Activated CD4-positive, CD25-positive, alpha-beta regulatory T cell treated with anti-CD3 and anti-CD28 coated beads, Interleukin-2, amount 50 U/mL, for 72 hours (primary cell): ENCODE measurements at regions not wholly inside any gene's neighbourhood (a gene's known extent, or its start where the extent isn't known, plus 50 kb on each side); places are given as distances from the start of the nearest gene placed in this dataset.

ENCODE experiments used
- DNase-seq: peaks from one replicate; pipeline ENCODE4 v3.0.0; 2021

DNA sequence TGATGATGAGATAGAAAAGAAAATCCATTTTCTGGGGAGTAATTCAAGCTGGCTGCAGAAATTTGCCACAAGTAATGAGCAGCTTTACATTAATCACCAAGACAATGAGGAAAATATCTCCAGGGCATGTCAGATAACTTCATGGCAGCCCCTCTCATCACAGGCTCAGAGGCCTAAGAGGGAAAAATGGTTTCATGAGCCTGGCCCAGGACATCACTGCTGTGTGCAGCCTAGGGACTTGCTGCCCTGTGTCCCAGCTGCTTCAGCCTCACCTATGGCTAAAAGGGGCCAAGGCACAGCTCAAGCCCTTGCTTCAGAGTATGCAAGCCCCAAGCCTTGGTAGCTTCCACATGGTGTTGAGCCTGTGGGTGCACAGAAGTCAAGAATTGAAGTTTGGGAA, 161.7 kb downstream of the OPA1 start:
- DNase-seq: no peak

DNA sequence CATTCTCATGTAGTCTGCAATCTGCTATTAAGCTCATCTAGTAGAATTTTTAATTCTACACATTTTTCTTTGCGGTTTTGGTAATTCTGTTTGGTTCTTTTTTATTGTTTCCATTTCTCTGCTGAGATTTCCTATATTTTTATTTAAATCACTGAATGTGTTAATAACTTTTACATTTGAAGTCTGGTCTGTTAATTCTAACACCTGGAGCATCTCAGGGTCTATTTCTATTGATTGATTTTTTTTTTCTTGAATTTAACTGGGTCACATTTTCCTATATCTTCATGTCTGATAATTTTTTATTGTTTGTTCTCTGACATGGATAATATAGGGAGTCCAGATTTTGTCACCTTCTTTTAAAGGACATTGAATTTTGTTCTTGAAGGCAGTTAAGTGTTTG, 163.5 kb downstream of the OPA1 start:
- DNase-seq: no peak

DNA sequence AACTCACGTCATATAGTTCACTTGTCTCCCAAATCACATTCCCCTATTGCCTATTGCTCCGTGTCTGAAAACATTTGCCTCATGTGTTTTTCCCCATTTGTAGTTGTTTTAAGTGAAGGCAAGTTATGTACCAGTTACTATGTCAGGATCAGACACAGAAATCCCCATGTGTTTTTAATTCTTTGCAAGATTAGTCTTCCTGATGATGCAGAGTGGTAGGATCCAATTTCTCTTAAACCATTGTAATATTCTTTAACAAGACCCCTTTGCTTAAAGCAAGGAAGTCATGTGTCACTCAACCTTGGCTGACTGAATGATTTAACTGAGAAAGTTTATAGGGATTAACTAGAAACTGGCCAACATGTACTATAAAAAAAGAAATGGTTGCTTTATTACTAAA, 164.4 kb downstream of the OPA1 start:
- DNase-seq: no peak

DNA sequence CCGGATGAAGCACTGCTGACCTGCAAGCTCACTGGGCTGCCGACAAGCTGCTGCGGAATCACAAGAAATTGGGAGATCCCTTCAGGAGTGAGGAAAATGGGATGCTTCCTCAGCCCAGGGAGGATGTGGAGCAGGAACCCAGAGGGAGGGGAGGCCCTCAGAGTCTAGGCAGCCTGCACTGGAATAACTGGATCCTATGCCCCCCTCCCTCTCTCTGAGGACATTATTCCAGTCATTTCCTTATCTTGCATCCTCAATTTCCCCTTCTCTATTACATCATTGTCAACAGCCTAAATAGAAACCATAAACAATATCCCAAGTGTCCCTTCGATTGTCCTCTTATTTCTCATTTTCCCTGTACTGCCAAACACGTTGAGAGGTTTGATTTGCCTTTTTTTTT, 169.0 kb downstream of the OPA1 start:
- no peak for DNase-seq

DNA sequence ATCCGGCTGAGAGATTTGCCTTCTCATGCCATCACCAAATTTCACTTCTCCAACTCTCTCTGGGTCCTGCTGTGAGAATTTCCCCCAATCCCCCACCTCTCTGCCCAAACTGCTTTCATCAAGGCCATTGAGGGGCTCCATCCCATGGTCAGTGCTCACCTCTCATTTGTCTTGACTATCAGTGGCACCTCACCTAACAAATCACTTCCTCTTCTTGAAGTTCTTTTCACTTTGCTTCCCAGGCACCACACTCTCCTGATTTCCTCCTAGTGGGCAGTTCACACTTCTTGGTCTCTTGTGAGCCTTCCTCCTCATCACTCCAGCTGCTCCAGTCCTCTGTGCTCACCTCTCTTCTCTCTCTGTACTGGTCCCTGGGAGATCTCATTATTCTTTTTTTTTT, 169.6 kb downstream of the OPA1 start:
- no peak for DNase-seq

DNA sequence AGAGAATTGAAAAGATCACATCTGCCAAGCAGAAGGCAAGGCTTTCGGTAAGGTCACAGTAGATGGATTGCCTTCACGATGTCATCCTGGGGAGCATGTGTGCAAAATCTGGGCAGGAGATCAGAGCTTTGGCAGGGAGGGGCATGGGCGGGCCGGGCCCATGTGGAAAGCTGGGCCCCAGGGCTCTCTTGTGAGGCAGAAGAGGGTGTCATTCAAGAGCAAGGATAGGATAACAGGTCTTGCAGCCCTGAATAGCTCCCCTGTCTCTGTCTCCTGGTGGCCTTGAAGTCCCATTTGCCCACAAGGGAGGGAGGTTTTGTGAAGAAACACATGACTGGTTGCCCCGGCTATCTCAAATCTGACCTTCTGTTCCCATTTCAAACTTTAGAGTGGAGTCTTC, 172.0 kb downstream of the OPA1 start:
- no peak for DNase-seq

DNA sequence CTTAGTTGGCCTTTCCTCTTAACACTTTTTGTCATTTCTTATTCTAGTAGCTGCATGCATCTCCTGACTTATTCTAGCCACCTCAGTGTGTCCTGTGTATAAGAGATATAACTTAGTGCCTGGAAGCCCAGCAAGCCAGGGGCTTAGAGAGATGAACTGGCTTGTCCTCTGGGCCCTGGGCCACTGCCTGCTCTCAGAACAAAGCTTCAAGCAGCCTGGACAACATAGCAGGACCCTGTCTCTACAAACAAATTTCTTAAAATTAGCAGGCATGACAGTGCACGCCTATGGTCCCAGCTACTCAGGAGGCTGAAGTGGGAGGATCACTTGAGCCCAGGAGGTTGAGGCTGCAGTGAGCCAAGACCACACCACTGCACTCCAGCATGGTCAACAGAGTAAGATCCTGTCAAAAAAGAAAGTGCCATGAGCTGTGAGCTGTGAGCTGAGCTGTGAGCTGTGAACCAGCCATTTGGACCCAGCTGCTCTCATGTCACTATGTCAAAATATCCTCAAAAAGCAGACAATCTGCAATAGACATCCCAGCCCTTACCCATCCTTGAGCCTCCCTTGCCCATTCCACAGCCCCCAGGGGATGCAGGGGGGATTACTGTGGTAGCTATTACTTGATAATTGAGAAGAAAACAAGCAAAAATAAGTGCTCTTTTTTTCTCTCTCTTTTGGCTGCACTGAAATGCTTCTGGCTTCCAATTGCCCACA, 174.5 kb downstream of the OPA1 start:
- no peak for DNase-seq

DNA sequence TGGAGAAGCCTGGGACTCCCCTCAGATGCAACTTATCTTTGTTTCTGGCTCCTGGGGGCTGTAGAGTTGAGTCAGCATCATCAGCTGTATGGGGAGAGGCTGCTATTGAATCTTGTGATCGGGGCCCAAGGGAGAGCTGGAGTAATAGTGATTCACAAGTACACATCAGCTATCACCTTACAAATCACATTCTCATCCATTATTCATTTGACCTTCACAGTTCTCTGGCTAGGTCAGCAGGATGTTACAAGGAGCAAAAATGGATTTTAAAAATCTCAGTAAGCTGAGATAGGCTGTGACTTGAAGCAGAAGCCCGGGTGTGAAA, 175.0 kb downstream of the OPA1 start:
- no peak for DNase-seq

DNA sequence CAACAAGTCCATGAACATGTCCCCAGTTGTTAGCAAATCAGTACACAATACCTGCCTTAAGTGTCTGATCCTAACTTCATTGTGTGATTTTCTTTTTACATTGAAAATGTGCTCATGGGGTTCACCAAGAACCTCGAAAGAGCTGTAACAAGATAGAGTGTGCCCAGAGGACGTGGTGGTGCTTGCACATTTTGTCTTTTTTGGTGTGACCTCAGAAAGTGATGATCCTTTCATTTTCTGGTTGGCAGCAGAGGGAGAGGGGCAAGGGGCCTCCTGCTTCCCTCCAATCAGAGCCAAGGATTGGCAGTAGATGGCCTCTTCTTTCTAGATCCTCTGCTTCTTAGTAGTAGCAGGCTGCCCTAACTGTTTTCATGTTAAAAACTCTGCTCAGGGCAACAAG, 176.4 kb downstream of the OPA1 start:
- DNase-seq: no peak

DNA sequence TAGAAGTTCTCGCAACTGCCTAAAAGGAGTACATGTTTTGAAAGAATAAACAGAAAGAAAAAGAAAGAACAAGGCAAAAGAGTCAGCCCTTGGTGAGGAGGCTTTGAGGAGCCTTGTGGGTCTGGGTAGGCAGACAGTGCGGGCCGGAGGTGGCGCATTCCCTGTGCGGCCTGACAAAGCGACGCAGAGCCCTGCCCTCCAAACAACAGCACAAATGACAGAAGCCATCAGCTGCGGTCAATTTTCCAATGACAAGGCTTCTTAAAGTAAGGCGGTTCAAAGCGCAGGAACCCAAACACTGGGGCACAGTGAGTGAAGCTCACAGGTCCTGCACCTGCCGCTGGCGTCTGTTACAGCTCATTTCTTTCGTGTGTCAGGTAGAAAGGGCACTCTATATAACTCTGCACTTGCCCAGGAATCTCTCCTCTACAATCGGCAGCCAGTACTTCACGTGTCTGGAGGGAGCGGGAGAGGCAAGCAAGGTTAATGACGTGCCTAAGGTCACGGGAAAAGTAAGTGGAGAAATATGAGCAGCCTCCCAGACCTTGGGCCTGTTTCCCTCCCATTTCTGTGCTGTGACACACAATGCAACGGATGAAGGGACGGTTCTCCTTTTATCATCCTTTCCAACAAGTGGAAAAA, 178.1 kb downstream of the OPA1 start:
- DNase-seq: no peak

DNA sequence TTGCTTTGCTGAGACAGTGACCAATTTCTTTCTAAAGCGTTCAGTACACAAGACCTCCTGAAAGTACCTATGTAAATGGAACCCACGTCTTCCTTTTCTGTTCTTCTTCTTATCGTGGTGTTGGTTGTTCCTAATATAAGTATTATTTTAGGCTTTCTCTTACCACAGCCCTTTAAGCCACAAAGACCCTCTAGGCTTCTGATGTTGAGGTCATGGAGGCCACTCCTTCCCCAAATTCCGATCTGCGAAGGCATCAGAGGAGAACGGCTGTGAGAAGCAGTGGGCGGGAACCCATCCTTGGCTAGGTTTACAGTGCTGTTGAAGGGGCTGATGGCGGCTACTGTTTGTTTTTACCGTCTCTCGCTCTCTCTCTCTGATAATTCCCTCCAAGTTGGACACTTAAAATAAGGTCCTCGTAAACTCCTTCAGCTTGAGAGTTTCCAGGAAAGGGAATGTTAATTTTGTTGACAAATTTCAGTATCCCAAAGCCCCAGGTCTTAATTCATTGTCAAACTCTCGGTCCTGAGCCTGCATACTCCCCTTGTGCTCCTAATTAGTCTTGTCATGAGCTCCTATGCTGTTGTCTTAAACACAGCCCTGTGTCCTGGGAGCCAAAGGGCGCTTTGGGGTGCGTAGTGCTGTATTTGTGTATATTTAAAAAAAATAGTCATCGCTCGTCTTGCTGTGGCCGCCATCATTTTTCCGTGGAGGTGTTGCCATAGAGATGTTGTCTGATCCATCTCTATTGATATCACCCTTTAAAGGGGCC, 178.8 kb downstream of the OPA1 start:
- DNase-seq: no peak

DNA sequence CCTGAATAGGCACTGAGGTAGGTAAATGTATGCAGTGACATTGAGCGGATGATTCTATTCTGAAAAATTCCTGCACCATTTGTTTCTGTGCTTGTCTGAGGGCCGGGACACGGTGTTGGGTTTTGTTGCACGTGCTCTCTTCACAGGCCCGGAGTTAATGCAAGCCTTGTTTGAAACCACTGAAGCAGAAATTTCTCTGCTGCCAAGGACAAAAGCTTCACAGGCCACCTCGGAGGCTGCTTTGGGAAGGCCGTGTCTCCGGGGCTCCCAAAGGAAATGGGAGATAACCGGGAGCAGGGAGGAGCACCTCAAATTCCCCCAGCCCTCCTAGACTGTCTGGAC, 179.4 kb downstream of the OPA1 start:
- no peak for DNase-seq

DNA sequence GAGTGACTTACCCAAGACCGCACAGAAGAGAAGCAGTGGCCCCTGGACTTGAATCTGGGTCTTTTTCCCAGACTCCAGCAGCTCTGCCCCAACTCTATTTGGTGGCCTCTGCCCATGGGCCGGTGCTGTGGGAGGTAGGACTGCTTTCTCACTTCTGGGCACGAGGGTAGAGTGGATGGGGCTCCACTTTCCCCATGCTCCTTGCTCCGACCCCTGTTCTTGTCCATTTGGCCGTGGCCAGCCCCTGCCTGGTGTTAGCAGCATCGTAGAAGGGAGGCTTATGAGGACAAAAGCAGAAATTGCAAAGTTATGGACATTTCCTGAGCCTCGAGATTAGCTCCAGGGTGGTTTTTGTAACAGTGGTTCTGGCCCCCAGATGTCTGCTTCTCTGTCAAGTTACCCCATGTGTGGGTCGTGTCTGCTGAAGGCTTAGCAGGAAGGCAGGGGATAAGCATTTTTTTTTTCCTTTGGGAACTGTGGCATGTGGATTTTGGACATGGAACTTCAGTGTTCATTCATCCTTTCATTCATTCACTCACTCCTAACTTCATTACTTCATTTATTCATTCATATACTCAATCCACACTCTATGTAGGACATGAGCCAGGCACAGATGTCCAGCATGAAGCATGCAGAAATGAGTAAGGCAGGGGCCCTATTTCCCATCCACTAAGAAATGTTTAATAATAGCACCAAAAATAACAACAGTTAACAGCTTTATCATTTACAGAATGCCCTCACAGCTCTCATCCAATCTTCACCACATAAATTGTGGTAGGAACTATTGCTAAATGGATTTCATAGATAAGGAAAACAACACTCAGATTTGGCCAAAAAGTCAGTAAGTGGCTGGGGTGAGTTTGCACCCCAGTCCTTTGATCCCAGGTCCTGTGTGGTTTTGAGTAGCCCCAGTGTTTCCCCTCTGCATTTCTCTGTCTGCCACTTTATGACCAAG, 180.5 kb downstream of the OPA1 start:
- no peak for DNase-seq

DNA sequence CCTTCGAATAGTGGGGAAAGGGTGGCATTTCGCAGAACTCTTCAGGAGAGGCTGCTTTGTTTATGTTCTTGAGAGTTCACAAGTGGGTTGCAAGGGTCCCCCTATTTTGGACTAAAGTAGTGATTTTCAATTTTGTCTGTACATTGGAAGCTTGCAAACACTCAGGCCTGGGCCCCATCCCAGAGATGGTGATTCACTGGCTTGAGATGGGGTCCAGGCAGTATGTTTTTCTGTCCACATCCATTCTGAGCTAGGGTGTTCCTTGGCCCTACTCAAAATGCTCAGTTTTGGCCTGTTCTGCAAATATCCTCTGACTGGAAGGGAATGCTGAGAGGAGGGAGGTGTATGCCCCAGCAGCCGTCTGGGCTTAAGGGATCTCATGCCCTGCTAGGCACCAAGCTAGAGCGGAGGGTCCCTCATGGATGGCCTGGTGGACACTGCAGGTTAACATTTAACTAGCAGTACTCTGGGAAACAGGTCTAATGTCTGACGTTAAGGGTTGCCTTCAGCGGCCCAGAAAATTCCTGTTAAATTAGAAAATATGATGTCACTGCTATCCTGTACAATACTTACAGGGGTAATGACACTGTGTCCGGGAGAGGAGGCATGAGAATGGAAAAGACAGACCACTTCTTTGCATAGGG, 181.4 kb downstream of the OPA1 start:
- DNase-seq: no peak

DNA sequence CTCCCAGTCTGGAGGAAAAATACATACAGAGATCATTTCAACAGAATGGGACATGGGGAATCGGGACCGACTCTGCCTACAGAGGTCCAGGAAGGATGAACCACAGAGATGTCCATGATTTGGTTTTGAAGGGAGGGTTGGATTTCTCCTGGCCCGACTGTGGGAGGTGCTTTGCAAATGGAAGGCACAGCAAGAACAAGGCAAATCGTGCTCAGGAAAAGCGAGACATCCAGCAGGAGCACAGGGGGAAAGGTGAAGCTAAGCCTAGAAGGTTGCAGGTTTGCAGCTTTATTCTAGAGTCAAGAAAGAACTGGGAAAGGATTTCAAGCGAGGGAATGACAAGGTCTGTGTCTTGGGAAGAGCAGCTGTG, 181.9 kb downstream of the OPA1 start:
- no peak for DNase-seq

DNA sequence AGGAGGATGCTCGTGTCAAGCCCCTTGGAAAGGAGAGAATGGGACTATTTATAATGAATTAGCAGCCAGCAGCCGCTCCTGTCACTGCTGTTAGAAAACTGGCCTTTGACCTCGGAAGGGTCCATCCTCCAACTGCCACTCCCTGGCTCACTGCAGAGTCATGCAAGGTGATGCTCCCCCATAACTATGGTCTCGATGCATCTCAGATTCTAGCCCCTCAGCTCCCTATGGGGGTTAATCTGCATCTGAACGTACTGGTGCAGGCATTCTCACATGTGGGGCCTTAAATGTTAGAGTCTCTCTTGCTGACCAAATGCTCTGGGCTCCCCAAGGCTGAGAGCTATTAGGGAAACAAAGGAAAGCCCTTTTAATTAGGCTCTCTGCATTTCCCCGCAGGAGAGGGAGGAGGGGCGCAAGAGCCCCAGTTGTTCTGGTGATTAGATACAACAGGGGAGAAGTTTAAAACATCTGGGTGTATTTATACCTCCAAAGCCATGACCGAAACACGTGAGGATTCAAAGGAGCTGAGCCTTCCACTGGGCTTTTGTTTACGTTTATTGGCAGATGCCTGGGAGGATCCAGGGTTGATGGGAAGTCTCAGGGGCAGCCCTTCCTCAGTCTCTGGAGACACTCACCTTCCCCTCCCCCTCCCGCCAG, 182.5 kb downstream of the OPA1 start:
- DNase-seq: no peak

DNA sequence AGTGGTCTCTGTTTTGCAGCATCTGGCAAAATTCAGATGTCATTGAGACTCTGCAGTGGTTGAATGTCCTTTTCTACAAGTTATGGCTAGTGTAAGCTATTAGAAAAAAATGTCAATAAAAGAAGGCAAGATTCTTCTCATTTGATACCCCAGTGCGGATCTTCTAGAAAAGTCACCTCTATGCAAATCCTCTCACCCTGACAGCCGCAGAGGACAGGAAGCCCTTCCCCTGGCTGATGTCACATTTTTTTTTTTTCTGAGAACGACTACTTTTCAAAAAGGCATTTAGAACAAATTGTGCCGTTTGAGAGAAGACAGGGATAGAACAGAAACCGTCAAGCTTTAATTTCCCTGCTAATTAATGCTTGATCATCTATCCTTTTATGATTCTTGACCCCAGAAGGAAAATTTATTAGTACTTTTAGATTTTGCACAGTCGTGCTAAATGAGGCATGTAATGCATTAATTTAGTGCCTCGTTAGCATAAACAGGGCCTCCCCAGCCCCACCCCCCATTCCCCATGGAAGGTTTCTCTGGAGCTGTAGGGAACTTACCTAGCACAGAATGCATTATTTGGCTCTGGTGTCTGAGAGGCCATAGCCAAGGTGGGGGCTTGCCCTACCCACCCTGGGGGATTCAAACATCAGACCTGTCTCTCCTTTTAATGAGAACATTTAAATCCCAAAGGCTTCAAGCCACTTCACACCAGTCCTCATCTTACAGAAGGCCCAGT, 183.8 kb downstream of the OPA1 start:
- no peak for DNase-seq

DNA sequence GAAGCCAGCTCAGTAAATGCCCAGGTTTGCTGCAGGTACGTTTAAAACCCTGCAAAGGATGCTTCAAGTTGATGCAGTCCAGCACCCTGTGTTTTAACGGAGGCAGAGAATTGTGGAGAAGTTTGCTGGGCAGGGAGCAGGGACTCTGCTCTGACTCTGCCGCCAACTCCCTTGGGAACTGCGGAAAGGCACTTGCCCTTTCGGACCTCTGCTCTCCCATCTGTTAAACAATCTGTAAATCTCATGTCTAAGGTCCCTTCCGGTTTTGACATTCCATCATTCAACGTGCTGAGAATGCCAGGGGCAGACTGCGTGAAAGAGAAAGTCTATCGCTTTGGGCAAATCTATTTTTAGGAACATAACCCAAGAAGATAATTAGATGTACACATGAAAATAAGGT, 184.5 kb downstream of the OPA1 start:
- no peak for DNase-seq

DNA sequence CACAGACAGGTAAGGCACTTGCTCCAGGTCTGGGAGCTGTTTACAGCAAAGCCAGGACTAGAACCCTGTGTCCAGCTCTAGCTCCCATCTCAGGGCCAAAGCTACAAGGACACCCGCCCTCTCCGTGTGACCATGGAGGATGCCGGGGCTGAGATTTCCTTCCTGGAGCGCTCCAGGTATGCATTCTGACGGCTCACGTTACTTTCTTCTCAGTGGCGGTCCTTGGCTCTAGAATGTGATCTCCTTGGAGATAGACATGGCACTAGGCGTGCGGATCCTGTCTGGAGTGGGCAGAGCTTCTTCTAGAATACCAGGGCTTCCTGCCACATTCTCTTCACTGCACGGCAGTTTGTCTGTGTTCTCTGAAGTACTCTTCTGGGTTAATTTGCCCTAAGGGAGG, 185.7 kb downstream of the OPA1 start:
- DNase-seq: no peak

DNA sequence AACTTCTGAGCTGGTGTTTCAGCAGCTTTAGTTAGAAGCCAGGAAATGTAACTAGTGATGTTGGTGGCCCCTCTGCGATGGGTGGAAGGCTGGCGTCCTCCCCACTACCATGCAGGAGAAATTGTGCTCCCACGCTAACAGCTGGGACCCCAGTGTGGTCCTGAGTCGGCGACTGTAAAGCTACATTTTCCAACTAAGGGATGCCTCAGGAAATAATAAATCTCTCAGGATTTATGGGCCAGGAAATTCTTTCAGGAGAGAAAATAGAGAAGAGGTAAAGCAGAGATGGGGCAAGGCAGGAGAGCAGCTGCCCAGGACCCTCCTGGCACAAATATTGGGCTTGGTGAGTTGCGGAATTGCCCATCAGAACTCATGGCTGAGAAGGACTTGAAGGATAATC, 186.9 kb downstream of the OPA1 start:
- DNase-seq: no peak

DNA sequence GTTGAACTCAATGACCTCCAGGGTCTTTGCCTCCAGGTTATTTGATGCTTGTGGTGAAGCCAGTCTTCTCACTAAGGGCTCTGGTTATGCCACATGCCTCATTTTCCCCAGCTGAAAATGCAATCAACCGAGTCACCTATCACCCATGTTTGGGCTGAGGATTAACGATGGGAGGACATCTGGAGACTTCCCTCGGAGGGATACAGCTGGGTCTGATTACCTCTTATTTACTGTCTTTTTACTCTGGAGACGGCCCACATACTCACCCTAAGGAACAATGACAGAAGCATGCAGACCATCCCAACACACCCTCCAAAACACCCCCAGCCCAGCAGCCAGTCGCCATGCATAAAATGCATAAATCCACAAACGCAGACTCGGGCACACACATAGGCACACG, 187.4 kb downstream of the OPA1 start:
- DNase-seq: no peak
